SHP77 treated with DMSO at 0.1 percent for 48 hours (cell line): ENCODE measurements at regions not wholly inside any gene's neighbourhood (a gene's known extent, or its start where the extent isn't known, plus 50 kb on each side); places are given as distances from the start of the nearest gene placed in this dataset.
"Not testable (repeated sequence)": the region's sequence is repeated elsewhere in the genome, so short reads cannot be mapped to it uniquely, and the experiment has no call there.

ENCODE experiments used
- DNase-seq: peaks from one replicate; lab custom pipeline; 2025; lab: John Stamatoyannopoulos, UW

- no peak for DNase-seq
Measured at GRCh38 chr11:87871056-87871455, 304.2 kb downstream of the RAB38 start.

- DNase-seq = no peak
Measured at GRCh38 chr11:87870086-87870485, 305.2 kb downstream of the RAB38 start.

GRCh38 chr11:87866951-87867350, 308.3 kb downstream of the RAB38 start:
- DNase-seq = no peak

GRCh38 chr11:87861030-87861429, 314.2 kb downstream of the RAB38 start:
- no peak for DNase-seq

- no peak for DNase-seq
Measured at GRCh38 chr11:87859636-87860035, 315.6 kb downstream of the RAB38 start.

- DNase-seq = no peak
Measured at GRCh38 chr11:87851827-87852226, 323.4 kb downstream of the RAB38 start.

- DNase-seq = no peak
Measured at GRCh38 chr11:87851234-87851633, 324.0 kb downstream of the RAB38 start.

- peak; percentile 3 for DNase-seq
Measured at GRCh38 chr11:87849216-87849615, 326.0 kb downstream of the RAB38 start.

GRCh38 chr11:87840786-87841185, 334.5 kb downstream of the RAB38 start:
- no peak for DNase-seq

GRCh38 chr11:87832211-87832610, 343.0 kb downstream of the RAB38 start:
- no peak for DNase-seq

- no peak for DNase-seq
Measured at GRCh38 chr11:87820011-87820410, 355.2 kb downstream of the RAB38 start.

GRCh38 chr11:87819151-87819550, 356.1 kb downstream of the RAB38 start:
- DNase-seq = no peak

- DNase-seq = no peak
Measured at GRCh38 chr11:87812571-87813365, 362.5 kb downstream of the RAB38 start.

- no peak for DNase-seq
Measured at GRCh38 chr11:87810486-87810885, 364.8 kb downstream of the RAB38 start.

GRCh38 chr11:87809256-87809655, 366.0 kb downstream of the RAB38 start:
- no peak for DNase-seq

GRCh38 chr11:87804176-87804575, 371.1 kb downstream of the RAB38 start:
- DNase-seq = no peak

GRCh38 chr11:87803748-87804147, 371.5 kb downstream of the RAB38 start:
- DNase-seq = no peak

GRCh38 chr11:87784862-87785261, 390.4 kb downstream of the RAB38 start:
- DNase-seq = not testable (repeated sequence)

- DNase-seq = no peak
Measured at GRCh38 chr11:87780068-87780413, 395.2 kb downstream of the RAB38 start.

GRCh38 chr11:87779276-87780067, 395.8 kb downstream of the RAB38 start:
- no peak for DNase-seq

GRCh38 chr11:87778357-87778756, 396.9 kb downstream of the RAB38 start:
- DNase-seq = no peak

GRCh38 chr11:87775036-87775435, 400.2 kb downstream of the RAB38 start:
- no peak for DNase-seq

- no peak for DNase-seq
Measured at GRCh38 chr11:87769661-87770060, 405.6 kb downstream of the RAB38 start.
